ENCODE measurements at regions not wholly inside any gene's neighbourhood (a gene's known extent, or its start where the extent isn't known, plus 50 kb on each side); places are given as distances from the start of the nearest gene placed in this dataset.

DNA sequence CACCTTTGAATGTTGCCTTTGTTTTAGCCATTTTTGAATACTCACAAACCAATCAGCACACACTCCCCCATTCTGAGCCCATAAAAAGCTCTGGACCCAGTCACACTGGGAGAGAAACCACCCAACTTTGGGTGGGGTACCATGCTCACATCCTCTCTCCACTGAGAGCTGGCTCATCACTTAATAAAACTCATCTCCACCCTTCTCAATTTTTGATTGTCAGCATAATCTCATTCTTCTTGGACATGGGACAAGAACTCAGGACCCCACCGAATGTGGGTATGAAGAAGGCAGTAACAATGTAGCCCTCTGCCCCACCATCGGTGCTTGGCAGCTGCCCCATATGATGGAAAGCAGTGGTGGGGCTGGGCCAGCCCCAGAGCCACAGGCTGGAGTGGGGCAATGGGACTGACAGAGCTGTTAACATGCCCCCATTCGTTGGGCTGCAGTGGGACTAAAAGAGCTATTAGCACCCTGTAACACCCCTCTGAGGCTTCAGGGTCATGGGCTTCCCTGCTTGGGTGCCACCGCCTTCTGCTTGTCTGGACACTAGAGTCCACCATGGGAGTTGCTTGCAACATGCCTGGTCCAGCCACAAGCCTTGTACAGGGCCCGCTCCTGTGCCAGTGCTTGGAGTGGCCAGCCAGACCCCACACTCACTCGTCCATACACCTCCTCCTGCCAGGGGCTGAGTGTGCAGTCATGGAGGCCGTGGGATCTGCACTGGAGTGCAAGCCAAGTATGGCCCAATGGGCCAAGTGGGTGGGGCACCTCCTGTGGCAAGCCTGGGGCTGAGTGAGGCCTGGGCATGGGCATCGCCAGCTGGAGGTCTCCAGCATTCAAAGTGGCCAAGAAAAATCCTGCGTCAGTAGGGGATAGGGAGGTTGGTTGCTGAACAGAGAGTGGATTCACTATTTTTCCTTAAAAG lies 471.1 kb downstream of the TBC1D22A start:
- no peak for TF ChIP-seq EZH2phosphoT487 (IDR thresholded peaks at IDR 0.05; ENCODE audit: borderline replicate concordance)
- TF ChIP-seq, protein P1, sequence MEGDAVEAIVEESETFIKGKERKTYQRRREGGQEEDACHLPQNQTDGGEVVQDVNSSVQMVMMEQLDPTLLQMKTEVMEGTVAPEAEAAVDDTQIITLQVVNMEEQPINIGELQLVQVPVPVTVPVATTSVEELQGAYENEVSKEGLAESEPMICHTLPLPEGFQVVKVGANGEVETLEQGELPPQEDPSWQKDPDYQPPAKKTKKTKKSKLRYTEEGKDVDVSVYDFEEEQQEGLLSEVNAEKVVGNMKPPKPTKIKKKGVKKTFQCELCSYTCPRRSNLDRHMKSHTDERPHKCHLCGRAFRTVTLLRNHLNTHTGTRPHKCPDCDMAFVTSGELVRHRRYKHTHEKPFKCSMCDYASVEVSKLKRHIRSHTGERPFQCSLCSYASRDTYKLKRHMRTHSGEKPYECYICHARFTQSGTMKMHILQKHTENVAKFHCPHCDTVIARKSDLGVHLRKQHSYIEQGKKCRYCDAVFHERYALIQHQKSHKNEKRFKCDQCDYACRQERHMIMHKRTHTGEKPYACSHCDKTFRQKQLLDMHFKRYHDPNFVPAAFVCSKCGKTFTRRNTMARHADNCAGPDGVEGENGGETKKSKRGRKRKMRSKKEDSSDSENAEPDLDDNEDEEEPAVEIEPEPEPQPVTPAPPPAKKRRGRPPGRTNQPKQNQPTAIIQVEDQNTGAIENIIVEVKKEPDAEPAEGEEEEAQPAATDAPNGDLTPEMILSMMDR (conservative IDR thresholded peaks at IDR 0.05; ENCODE audit: low read length), result no peak
